ENCODE measurements at regions not wholly inside any gene's neighbourhood (a gene's known extent, or its start where the extent isn't known, plus 50 kb on each side); places are given as distances from the start of the nearest gene placed in this dataset.

DNA sequence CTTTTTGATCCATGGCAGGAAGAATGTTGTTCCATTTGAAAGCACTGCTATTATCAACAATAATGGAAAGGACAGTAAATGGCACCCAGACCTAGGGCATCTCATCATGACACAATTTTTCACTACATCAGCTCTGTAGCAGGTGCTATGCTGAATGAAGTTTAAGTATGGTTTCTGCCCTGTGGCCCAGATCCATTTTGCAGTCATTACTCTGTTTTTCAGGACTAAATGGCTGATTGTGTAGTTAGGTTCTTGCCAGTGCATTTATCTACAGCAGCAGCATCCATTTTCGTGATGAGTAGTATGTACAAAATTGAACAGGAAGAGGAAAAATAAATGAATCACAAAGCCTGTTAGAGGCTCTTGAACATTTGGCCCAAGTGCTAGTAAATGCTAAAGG lies 270.5 kb upstream of the CD180 start:
- TF ChIP-seq, protein P1, sequence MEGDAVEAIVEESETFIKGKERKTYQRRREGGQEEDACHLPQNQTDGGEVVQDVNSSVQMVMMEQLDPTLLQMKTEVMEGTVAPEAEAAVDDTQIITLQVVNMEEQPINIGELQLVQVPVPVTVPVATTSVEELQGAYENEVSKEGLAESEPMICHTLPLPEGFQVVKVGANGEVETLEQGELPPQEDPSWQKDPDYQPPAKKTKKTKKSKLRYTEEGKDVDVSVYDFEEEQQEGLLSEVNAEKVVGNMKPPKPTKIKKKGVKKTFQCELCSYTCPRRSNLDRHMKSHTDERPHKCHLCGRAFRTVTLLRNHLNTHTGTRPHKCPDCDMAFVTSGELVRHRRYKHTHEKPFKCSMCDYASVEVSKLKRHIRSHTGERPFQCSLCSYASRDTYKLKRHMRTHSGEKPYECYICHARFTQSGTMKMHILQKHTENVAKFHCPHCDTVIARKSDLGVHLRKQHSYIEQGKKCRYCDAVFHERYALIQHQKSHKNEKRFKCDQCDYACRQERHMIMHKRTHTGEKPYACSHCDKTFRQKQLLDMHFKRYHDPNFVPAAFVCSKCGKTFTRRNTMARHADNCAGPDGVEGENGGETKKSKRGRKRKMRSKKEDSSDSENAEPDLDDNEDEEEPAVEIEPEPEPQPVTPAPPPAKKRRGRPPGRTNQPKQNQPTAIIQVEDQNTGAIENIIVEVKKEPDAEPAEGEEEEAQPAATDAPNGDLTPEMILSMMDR (IDR thresholded peaks at IDR 0.05): no peak
- TF ChIP-seq POLR2A (IDR thresholded peaks at IDR 0.05) (no peak), EP300 (IDR thresholded peaks at IDR 0.05) (no peak)

Data from tibial nerve (tissue), 4 donors.